ENCODE measurements at regions not wholly inside any gene's neighbourhood (a gene's known extent, or its start where the extent isn't known, plus 50 kb on each side); places are given as distances from the start of the nearest gene placed in this dataset.

- CTCF ChIA-PET (ENCODE audit: unreplicated experiment), result no interaction called here
- H3K4me2 ChIP-seq (ENCODE audit: low read length), result no peak overlapping the region
- no TSS peak for BruUV-seq (replicated peaks)
- TF ChIP-seq CTCF (conservative IDR thresholded peaks at IDR 0.05; ENCODE audit: low read length) (no peak), EZH2phosphoT487 (IDR thresholded peaks at IDR 0.05; ENCODE audit: borderline replicate concordance, low read depth, low read length) (no peak)
- no peak overlapping the region for H3K4me3 ChIP-seq (ENCODE audit: low read depth, low read length, poor library complexity, severe bottlenecking)
- no peak overlapping the region for H3K27ac ChIP-seq (ENCODE audit: low read depth, low read length, poor library complexity, severe bottlenecking)
- DNase-seq (ENCODE audit: low spot score), result no peak
- no peaks in the 10 kb centered on the region for H4K20me1 ChIP-seq (ENCODE audit: insufficient read depth, low read length)
- no peaks in the 10 kb centered on the region for H3K36me3 ChIP-seq (ENCODE audit: insufficient read depth, low read length)
- no peaks in the 10 kb centered on the region for H3K79me2 ChIP-seq (ENCODE audit: insufficient read depth, low read depth, low read length)
- H3K9me2 ChIP-seq (ENCODE audit: insufficient read depth, low read length), result no peaks in the 10 kb centered on the region
- no peaks in the 10 kb centered on the region for H3K9me3 ChIP-seq (ENCODE audit: low read length)
- no peak overlapping the region for H2AFZ ChIP-seq (ENCODE audit: low read length)
- POLR2A ChIA-PET, result no interaction called here
- H3K4me1 ChIP-seq (ENCODE audit: insufficient read depth, low read length, poor library complexity, severe bottlenecking), result no peaks in the 10 kb centered on the region
- intact Hi-C loops (cut with micrococcal nuclease; ENCODE audit: unreplicated experiment), result no loop called here
These were observed 567.5 kb downstream of the ELAVL2 start for GRCh38 chr9:23258569-23258968.

GRCh38 chr9:23278561-23278960, 547.5 kb downstream of the ELAVL2 start:
- ChIA-PET CTCF (ENCODE audit: unreplicated experiment) (no interaction called here), POLR2A (no interaction called here)
- Histone ChIP-seq H3K79me2 (ENCODE audit: insufficient read depth, low read depth, low read length) (no peaks in the 10 kb centered on the region), H3K36me3 (ENCODE audit: insufficient read depth, low read length) (no peaks in the 10 kb centered on the region), H3K4me1 (ENCODE audit: insufficient read depth, low read length, poor library complexity, severe bottlenecking) (no peaks in the 10 kb centered on the region), H3K27ac (ENCODE audit: low read depth, low read length, poor library complexity, severe bottlenecking) (no peak overlapping the region), H3K9me2 (ENCODE audit: insufficient read depth, low read length) (no peaks in the 10 kb centered on the region), H3K4me2 (ENCODE audit: low read length) (no peak overlapping the region), H3K9me3 (ENCODE audit: low read length) (no peaks in the 10 kb centered on the region), H2AFZ (ENCODE audit: low read length) (no peak overlapping the region), H4K20me1 (ENCODE audit: insufficient read depth, low read length) (no peaks in the 10 kb centered on the region; the same call in 1 of the 2 replicates), H3K4me3 (ENCODE audit: low read depth, low read length, poor library complexity, severe bottlenecking) (no peak overlapping the region)
- TF ChIP-seq EZH2phosphoT487 (IDR thresholded peaks at IDR 0.05; ENCODE audit: borderline replicate concordance, low read depth, low read length) (no peak), CTCF (conservative IDR thresholded peaks at IDR 0.05; ENCODE audit: low read length) (no peak)
- intact Hi-C loops (cut with micrococcal nuclease; ENCODE audit: unreplicated experiment), result no loop called here
- no TSS peak for BruUV-seq (replicated peaks)
- DNase-seq (ENCODE audit: low spot score), result no peak

- Histone ChIP-seq H3K27ac (ENCODE audit: low read depth, low read length, poor library complexity, severe bottlenecking) (no peak overlapping the region), H3K36me3 (ENCODE audit: insufficient read depth, low read length) (no peaks in the 10 kb centered on the region), H2AFZ (ENCODE audit: low read length) (no peak overlapping the region), H3K4me3 (ENCODE audit: low read depth, low read length, poor library complexity, severe bottlenecking) (no peak overlapping the region), H3K9me2 (ENCODE audit: insufficient read depth, low read length) (no peaks in the 10 kb centered on the region), H4K20me1 (ENCODE audit: insufficient read depth, low read length) (no peaks in the 10 kb centered on the region), H3K4me2 (ENCODE audit: low read length) (no peak overlapping the region), H3K4me1 (ENCODE audit: insufficient read depth, low read length, poor library complexity, severe bottlenecking) (no peaks in the 10 kb centered on the region), H3K9me3 (ENCODE audit: low read length) (no peaks in the 10 kb centered on the region), H3K79me2 (ENCODE audit: insufficient read depth, low read depth, low read length) (no peaks in the 10 kb centered on the region)
- intact Hi-C loops (cut with micrococcal nuclease; ENCODE audit: unreplicated experiment), result no loop called here
- CTCF ChIA-PET (ENCODE audit: unreplicated experiment), result no interaction called here
- no peak for DNase-seq (ENCODE audit: low spot score)
- BruUV-seq (replicated peaks), result no TSS peak
- POLR2A ChIA-PET, result no interaction called here
- TF ChIP-seq EZH2phosphoT487 (IDR thresholded peaks at IDR 0.05; ENCODE audit: borderline replicate concordance, low read depth, low read length), result no peak
These were observed 538.6 kb downstream of the ELAVL2 start for GRCh38 chr9:23287390-23287789.

Measured in OCI-LY7 (cell line).